ENCODE measurements at regions not wholly inside any gene's neighbourhood (a gene's known extent, or its start where the extent isn't known, plus 50 kb on each side); places are given as distances from the start of the nearest gene placed in this dataset.

DNA sequence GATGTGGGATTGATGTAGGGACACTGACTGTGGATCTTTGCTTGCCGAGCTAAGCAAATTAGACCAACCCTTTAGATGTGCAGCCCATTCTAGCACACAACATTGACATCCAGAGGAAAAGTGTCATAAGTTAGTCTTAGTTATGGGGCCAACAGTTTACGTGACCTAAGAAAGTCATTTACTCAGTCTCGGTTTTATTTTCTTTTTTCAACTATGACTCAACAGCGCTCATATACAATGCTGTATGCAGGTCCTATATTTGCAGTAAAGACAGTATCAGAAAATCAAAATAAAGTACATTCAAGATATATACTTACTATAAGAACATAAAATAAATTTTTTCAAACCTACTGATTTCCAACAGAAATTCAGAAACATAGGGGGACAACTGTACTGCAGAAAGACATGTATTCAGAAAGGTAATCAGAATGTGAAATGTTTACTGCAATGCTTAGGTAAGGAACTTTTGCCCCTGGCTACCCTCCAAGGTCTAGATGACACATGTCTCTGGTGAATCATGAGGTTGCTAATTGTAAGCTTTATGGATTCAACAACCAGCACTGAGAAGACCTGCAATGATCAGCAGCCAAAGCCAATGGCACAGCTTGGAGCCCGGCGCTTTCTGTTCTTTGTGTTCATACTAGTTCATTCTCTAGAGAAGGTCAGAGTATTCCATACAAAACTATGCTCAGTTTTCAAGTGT lies 317.5 kb upstream of the CNTN6 start:
- no peak for TF ChIP-seq POLR2AphosphoS5 (IDR thresholded peaks at IDR 0.05)
- no peak for TF ChIP-seq POLR2A (IDR thresholded peaks at IDR 0.05)
- TF ChIP-seq, protein P1, sequence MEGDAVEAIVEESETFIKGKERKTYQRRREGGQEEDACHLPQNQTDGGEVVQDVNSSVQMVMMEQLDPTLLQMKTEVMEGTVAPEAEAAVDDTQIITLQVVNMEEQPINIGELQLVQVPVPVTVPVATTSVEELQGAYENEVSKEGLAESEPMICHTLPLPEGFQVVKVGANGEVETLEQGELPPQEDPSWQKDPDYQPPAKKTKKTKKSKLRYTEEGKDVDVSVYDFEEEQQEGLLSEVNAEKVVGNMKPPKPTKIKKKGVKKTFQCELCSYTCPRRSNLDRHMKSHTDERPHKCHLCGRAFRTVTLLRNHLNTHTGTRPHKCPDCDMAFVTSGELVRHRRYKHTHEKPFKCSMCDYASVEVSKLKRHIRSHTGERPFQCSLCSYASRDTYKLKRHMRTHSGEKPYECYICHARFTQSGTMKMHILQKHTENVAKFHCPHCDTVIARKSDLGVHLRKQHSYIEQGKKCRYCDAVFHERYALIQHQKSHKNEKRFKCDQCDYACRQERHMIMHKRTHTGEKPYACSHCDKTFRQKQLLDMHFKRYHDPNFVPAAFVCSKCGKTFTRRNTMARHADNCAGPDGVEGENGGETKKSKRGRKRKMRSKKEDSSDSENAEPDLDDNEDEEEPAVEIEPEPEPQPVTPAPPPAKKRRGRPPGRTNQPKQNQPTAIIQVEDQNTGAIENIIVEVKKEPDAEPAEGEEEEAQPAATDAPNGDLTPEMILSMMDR (IDR thresholded peaks at IDR 0.05): no peak

Measured in sigmoid colon (tissue), 4 donors.